HL-60 (cell line): ENCODE measurements at regions not wholly inside any gene's neighbourhood (a gene's known extent, or its start where the extent isn't known, plus 50 kb on each side); places are given as distances from the start of the nearest gene placed in this dataset.

Experiments used
- DNase-seq, 2 experiments: peaks; one replicate each; pipeline ENCODE4 v3.0.0-alpha.2; 2010 to 2020; ENCODE audit warnings: low read depth in 1 of 2, low spot score in 1 of 2
- H3K27ac ChIP-seq: fragments of 250-450 bp; sonication (Bioruptor Pico); replicated peaks from 2 replicates; pipeline ENCODE4 v1.5.1; 2020; ENCODE audit warnings: mild to moderate bottlenecking, moderate library complexity
- H3K27me3 ChIP-seq: fragments of 250-450 bp; sonication (Bioruptor Pico); 2 replicates; pipeline ENCODE4 v1.5.1; 2021; ENCODE audit warnings: mild to moderate bottlenecking, moderate library complexity; ENCODE audit not compliant: insufficient read depth, poor library complexity, severe bottlenecking
- H3K4me3 ChIP-seq: replicated peaks from 2 replicates; pipeline ENCODE4 v1.5.1; 2011; ENCODE audit warnings: mild to moderate bottlenecking, control low read depth, low read length; ENCODE audit not compliant: insufficient read depth
- CTCF ChIP-seq: IDR thresholded peaks from one replicate; pipeline ENCODE4 v1.5.1; 2011; ENCODE audit warnings: low read length, control low read depth, inconsistent platforms; ENCODE audit not compliant: insufficient read depth
- GABPA ChIP-seq: IDR thresholded peaks from 2 replicates; pipeline ENCODE4 v1.6.1; 2012; ENCODE audit warnings: low read depth
- POLR2AphosphoS5 ChIP-seq: IDR thresholded peaks from 2 replicates; pipeline ENCODE4 v1.6.1; 2012; ENCODE audit warnings: low read depth
- REST ChIP-seq: IDR thresholded peaks from 2 replicates; pipeline ENCODE4 v1.6.1; 2012; ENCODE audit warnings: low read depth; ENCODE audit not compliant: insufficient replicate concordance
- SPI1 ChIP-seq: IDR thresholded peaks from 2 replicates; pipeline ENCODE4 v1.6.1; 2012; ENCODE audit warnings: low read depth, mild to moderate bottlenecking, borderline replicate concordance

DNA sequence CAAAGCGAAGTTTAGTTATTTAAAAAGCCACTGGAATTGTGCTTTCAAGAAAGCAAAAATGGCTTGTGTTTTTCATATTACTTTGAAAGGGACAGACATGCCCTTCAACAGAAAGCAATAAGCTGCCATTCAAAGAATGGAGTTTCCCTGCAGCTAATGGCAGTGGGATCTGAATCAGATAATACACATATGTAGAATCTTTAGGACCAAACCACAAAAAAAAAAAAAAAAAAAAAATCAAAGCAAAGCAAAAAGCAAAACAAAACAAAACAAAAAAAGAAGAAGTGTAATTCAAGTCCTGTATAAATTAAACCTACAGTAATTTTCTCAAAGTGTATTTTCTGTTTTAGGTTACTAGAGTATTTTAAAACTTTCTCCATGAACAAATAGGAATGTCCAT lies 63.6 kb upstream of the ZNF217 start:
- Histone ChIP-seq H3K27me3 (no peaks in the 10 kb centered on the region), H3K27ac (no peak overlapping the region), H3K4me3 (no peak overlapping the region)
- no peak for TF ChIP-seq REST
- no peak for TF ChIP-seq CTCF
- no peak for TF ChIP-seq GABPA
- no peak for TF ChIP-seq POLR2AphosphoS5
- no peak for TF ChIP-seq SPI1
- DNase-seq, result no peak

DNA sequence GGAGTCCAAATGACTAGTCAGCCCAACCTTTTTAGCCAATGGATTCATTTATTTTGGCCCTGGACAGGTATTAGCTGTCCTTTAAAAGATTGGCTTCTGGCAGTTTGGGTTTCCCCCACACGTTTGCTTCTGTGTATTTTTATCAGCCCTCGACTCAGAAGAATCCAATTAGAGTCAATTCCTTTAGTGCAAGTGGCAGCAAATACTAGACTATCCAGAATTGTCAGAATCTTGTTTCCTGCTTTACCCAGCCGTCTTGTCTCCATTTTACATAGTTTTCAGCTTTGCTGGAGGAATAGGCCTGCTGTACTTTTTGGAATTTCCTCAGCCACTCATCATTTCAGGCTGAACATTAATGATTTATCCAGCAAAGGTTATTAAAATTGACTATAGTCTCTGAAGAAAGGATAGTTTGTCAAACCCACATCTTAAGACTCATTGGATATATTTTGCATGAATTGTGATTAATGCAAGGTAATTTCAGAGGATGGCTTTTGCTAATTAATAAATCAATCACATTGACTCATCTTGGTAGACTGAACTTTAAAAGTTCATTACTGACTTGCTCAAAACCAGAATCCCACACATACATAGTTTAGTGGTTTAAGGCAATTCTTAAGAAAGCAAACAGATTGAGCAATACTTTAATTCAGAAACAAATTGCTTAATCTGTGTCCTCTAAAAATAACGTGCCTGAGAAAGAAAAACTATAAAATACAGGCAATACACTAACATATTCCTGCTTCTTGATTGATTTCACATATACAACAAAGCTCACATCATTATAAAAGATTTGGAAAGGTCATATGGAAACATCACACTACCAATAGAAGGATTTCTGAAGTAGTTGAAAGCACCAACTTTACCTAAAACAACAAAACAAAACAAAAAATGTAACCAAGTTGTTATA lies 62.9 kb upstream of the ZNF217 start:
- no peak overlapping the region for H3K4me3 ChIP-seq
- H3K27me3 ChIP-seq, result no peaks in the 10 kb centered on the region
- no peak overlapping the region for H3K27ac ChIP-seq
- peak in 1 of 2 experiments; percentile 60 for DNase-seq
- TF ChIP-seq SPI1 (no peak), REST (no peak), POLR2AphosphoS5 (no peak), GABPA (no peak), CTCF (no peak)

DNA sequence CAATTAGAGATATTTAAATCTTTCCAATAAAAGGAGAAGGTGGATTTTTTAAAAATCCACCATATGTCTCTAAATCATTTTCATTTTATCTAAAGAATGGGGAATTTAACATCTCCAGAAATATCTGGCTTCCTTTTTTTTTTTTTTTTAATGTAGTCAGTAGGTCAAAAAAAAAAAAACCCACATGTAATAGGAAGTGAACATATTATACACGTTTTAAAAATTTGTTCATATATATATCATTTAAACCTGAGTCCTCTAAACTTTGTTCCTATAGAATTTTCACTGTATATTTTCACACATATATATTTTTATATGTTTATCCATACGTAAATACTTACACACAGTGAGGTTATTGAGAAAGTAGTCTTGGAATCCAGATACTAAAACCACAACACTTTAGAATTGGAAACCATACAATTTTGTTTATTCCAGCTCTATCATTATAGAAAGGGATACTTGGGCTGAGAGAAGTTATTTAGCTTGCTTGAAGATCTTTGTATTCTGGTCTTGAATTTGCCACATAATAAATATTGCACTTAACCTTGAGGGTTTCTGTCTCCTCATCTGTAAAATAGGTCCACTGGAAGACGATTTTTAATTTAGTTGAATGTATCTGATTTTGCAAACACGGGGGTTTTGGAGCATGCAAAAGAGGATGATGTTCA lies 62.1 kb upstream of the ZNF217 start:
- no peaks in the 10 kb centered on the region for H3K27me3 ChIP-seq
- TF ChIP-seq REST, result no peak
- TF ChIP-seq POLR2AphosphoS5, result no peak
- TF ChIP-seq CTCF, result no peak
- 0 out of 2 replicates have a peak, but pooled peaks have one; percentile 1 for TF ChIP-seq SPI1
- TF ChIP-seq GABPA, result no peak

More for the DNA sequence above, 62.1 kb upstream of the ZNF217 start:
- Histone ChIP-seq H3K4me3 (no peak overlapping the region), H3K27ac (peak overlapping the region; percentile 64)
- no peak for DNase-seq
